ENCODE measurements at regions not wholly inside any gene's neighbourhood (a gene's known extent, or its start where the extent isn't known, plus 50 kb on each side); places are given as distances from the start of the nearest gene placed in this dataset.

GRCh38 chr9:105070176-105070575 lies 142.2 kb upstream of the ABCA1 start:
- H4K20me1 ChIP-seq (replicated peaks; ENCODE audit: control insufficient read depth, extremely low read depth, insufficient read depth, low read length): no peaks in the 10 kb centered on the region
- H3K36me3 ChIP-seq (ENCODE audit: control insufficient read depth in 2 of 2, extremely low read depth in 1 of 2, insufficient read depth in 2 of 2, low read length in 2 of 2): no peaks in the 10 kb centered on the region
- H2AFZ ChIP-seq (ENCODE audit: low read depth, low read length): no peak overlapping the region
- H3K9me1 ChIP-seq (replicated peaks; ENCODE audit: control insufficient read depth, extremely low read depth, insufficient read depth, low read length): no peaks in the 10 kb centered on the region
- BruUV-seq (replicated peaks): no TSS peak
- ChIA-PET CTCF (no interaction called here), POLR2A (no interaction called here)
- H3K27ac ChIP-seq (ENCODE audit: insufficient read depth, low read depth, low read length): no peak overlapping the region
- H3K9me3 ChIP-seq (replicated peaks; ENCODE audit: control insufficient read depth, insufficient read depth, low read length): no peaks in the 10 kb centered on the region
- no peaks in the 10 kb centered on the region for H3K4me1 ChIP-seq (ENCODE audit: control insufficient read depth, extremely low read depth, insufficient read depth, low read length)
- no peak overlapping the region for H3K4me2 ChIP-seq (ENCODE audit: insufficient read depth, low read length)
- intact Hi-C loops (cut with micrococcal nuclease): no loop called here
- dilution Hi-C loops (cut with MboI; ENCODE audit: extremely low pct_ligation_motif_present, low sequenced_read_pairs): no loop called here
- DNase-seq (ENCODE audit: low read depth, low spot score): no peak
- no peaks in the 10 kb centered on the region for H3K79me2 ChIP-seq (ENCODE audit: control insufficient read depth, insufficient read depth, low read length)
- no peaks in the 10 kb centered on the region for H3K27me3 ChIP-seq (ENCODE audit: control insufficient read depth in 2 of 2, insufficient read depth in 2 of 2, low read length in 2 of 2)
- H3K9ac ChIP-seq (replicated peaks; ENCODE audit: extremely low read depth, insufficient read depth, low read length): no peak overlapping the region
- H3K4me3 ChIP-seq (replicated peaks in 1 of 3; ENCODE audit: insufficient read depth in 1 of 3, low read depth in 1 of 3, low read length in 3 of 3): no peak overlapping the region
- no peak for TF ChIP-seq POLR2A (IDR thresholded peaks at IDR 0.05; ENCODE audit: low read depth, low read length)
- TF ChIP-seq CTCF (IDR thresholded peaks at IDR 0.05; ENCODE audit: extremely low read depth in 1 of 2, insufficient read depth in 1 of 2, low read depth in 1 of 2, low read length in 2 of 2): no peak
- TF ChIP-seq EZH2 (IDR thresholded peaks at IDR 0.05; ENCODE audit: borderline replicate concordance, low read depth, low read length, severe bottlenecking): no peak
- TF ChIP-seq GATA2 (IDR thresholded peaks at IDR 0.05; ENCODE audit: insufficient read depth, insufficient read length, low read depth, low read length): no peak
- TF ChIP-seq POLR2AphosphoS5 (IDR thresholded peaks at IDR 0.05; ENCODE audit: insufficient read depth, low read depth, low read length): no peak
- FAIRE-seq: no peak

GRCh38 chr9:105072476-105072875 lies 144.5 kb upstream of the ABCA1 start:
- Histone ChIP-seq H3K9me1 (replicated peaks; ENCODE audit: control insufficient read depth, extremely low read depth, insufficient read depth, low read length) (no peaks in the 10 kb centered on the region), H3K4me1 (ENCODE audit: control insufficient read depth, extremely low read depth, insufficient read depth, low read length) (no peaks in the 10 kb centered on the region), H3K4me3 (replicated peaks in 1 of 3; ENCODE audit: insufficient read depth in 1 of 3, low read depth in 1 of 3, low read length in 3 of 3) (no peak overlapping the region), H4K20me1 (replicated peaks; ENCODE audit: control insufficient read depth, extremely low read depth, insufficient read depth, low read length) (no peaks in the 10 kb centered on the region), H2AFZ (ENCODE audit: low read depth, low read length) (no peak overlapping the region), H3K36me3 (ENCODE audit: control insufficient read depth in 2 of 2, extremely low read depth in 1 of 2, insufficient read depth in 2 of 2, low read length in 2 of 2) (no peaks in the 10 kb centered on the region), H3K79me2 (ENCODE audit: control insufficient read depth, insufficient read depth, low read length) (no peaks in the 10 kb centered on the region), H3K9ac (replicated peaks; ENCODE audit: extremely low read depth, insufficient read depth, low read length) (no peak overlapping the region), H3K27ac (ENCODE audit: insufficient read depth, low read depth, low read length) (no peak overlapping the region), H3K4me2 (ENCODE audit: insufficient read depth, low read length) (no peak overlapping the region), H3K9me3 (replicated peaks; ENCODE audit: control insufficient read depth, insufficient read depth, low read length) (no peaks in the 10 kb centered on the region), H3K27me3 (ENCODE audit: control insufficient read depth in 2 of 2, insufficient read depth in 2 of 2, low read length in 2 of 2) (no peaks in the 10 kb centered on the region)
- FAIRE-seq: no peak
- no TSS peak for BruUV-seq (replicated peaks)
- CTCF ChIA-PET: no interaction called here
- dilution Hi-C loops (cut with MboI; ENCODE audit: extremely low pct_ligation_motif_present, low sequenced_read_pairs): no loop called here
- intact Hi-C loops (cut with micrococcal nuclease): no loop called here
- DNase-seq (ENCODE audit: low read depth, low spot score): no peak
- TF ChIP-seq CTCF (IDR thresholded peaks at IDR 0.05; ENCODE audit: extremely low read depth in 1 of 2, insufficient read depth in 1 of 2, low read depth in 1 of 2, low read length in 2 of 2) (no peak), POLR2AphosphoS5 (IDR thresholded peaks at IDR 0.05; ENCODE audit: insufficient read depth, low read depth, low read length) (no peak), POLR2A (IDR thresholded peaks at IDR 0.05; ENCODE audit: low read depth, low read length) (no peak), EZH2 (IDR thresholded peaks at IDR 0.05; ENCODE audit: borderline replicate concordance, low read depth, low read length, severe bottlenecking) (no peak), JUN (IDR thresholded peaks at IDR 0.05; ENCODE audit: borderline replicate concordance, insufficient read depth, insufficient read length, low read depth) (no peak), MYC (IDR thresholded peaks at IDR 0.05; ENCODE audit: low read depth, low read length) (no peak), MAX (IDR thresholded peaks at IDR 0.05; ENCODE audit: insufficient read depth, insufficient read length) (no peak), GATA2 (IDR thresholded peaks at IDR 0.05; ENCODE audit: insufficient read depth, insufficient read length, low read depth, low read length) (no peak), FOS (IDR thresholded peaks at IDR 0.05; ENCODE audit: borderline replicate concordance, insufficient read depth, low read length) (no peak)
- POLR2A ChIA-PET: no interaction called here

All from endothelial cell of umbilical vein (primary cell).